ENCODE measurements at regions not wholly inside any gene's neighbourhood (a gene's known extent, or its start where the extent isn't known, plus 50 kb on each side); places are given as distances from the start of the nearest gene placed in this dataset.
"Not testable (repeated sequence)": the region's sequence is repeated elsewhere in the genome, so short reads cannot be mapped to it uniquely, and the experiment has no call there.

DNA sequence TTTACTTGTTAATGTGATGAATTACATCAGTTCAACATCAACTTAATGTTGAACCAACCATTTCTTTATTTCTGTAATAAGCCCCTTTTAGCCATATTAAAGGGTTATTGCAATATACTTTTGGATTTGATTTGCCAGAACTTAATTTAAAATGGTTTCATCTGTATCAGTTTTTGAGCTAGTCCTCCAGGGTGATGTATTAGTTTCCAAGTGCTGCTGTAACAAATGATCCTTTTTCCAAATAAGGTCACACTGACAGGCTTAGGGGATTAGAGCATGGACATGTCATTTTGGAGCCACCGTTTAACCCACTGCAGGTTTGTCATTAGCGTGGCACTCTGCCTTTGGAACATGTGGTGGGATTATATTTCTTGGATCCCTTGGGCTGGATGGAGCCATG is 244.8 kb upstream of the PLPP4 start:
- no peaks in the 10 kb centered on the region for H3K27me3 ChIP-seq (replicated peaks; ENCODE audit: control insufficient read depth, insufficient read depth, low read length, poor library complexity, severe bottlenecking)
- H3K4me1 ChIP-seq (ENCODE audit: control insufficient read depth, insufficient read depth, low read length, poor library complexity, severe bottlenecking): no peaks in the 10 kb centered on the region
- H3K9me3 ChIP-seq (ENCODE audit: control insufficient read depth, low read length): no peaks in the 10 kb centered on the region
- H3K4me3 ChIP-seq (ENCODE audit: insufficient read depth, low read depth, low read length, poor library complexity, severe bottlenecking): no peak overlapping the region
- H3K27ac ChIP-seq (ENCODE audit: insufficient read depth, low read length, poor library complexity, severe bottlenecking): no peak overlapping the region
- DNase-seq: no peak
- no peaks in the 10 kb centered on the region for H3K36me3 ChIP-seq (ENCODE audit: control insufficient read depth, insufficient read depth, low read length)

DNA sequence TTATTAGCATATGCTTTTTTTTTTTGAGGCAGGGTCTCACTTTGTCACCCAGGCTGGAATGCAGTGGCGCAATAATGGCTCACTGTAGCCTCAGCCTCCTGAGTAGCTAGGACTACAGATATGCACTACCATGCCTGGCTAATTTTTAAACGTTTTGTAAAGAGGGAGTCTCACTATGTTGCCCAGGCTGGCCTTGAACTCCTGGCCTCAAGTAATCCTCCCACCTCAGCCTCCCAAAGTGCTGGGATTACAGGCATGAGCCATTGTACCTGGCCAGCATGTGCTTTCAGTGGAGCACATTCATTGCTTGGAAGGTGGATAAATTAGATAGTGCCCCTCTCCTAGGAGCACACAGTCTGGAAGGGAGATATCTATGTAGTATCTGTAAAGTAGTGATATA is 243.7 kb upstream of the PLPP4 start:
- H3K27me3 ChIP-seq (replicated peaks; ENCODE audit: control insufficient read depth, insufficient read depth, low read length, poor library complexity, severe bottlenecking); H3K9me3 ChIP-seq (ENCODE audit: control insufficient read depth, low read length); DNase-seq; H3K4me3 ChIP-seq (ENCODE audit: insufficient read depth, low read depth, low read length, poor library complexity, severe bottlenecking); H3K27ac ChIP-seq (ENCODE audit: insufficient read depth, low read length, poor library complexity, severe bottlenecking); H3K36me3 ChIP-seq (ENCODE audit: control insufficient read depth, insufficient read depth, low read length); H3K4me1 ChIP-seq (ENCODE audit: control insufficient read depth, insufficient read depth, low read length, poor library complexity, severe bottlenecking): not testable (repeated sequence)

DNA sequence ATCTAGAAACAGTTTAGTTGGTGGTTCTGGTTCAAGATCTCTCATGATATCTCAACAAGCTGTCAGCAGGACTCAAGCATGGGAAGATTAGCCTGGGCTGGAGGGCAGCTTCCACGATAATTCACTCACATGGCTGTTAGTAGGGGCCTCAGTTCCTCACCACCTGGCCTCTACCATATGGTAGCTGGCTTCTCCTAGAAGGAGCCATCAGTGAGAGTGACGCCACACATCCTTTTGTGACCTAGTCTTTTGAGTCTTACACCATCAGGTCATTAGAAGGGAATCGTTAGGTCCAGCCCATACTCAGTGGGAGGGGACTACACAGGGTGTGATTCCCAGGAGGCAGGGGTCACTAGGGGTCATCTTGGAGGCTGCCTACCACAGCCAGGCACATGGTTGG is 239.3 kb upstream of the PLPP4 start:
- no peaks in the 10 kb centered on the region for H3K9me3 ChIP-seq (ENCODE audit: control insufficient read depth, low read length)
- no peak for DNase-seq
- H3K36me3 ChIP-seq (ENCODE audit: control insufficient read depth, insufficient read depth, low read length): no peaks in the 10 kb centered on the region
- no peaks in the 10 kb centered on the region for H3K4me1 ChIP-seq (ENCODE audit: control insufficient read depth, insufficient read depth, low read length, poor library complexity, severe bottlenecking)
- H3K4me3 ChIP-seq (ENCODE audit: insufficient read depth, low read depth, low read length, poor library complexity, severe bottlenecking): no peak overlapping the region
- no peaks in the 10 kb centered on the region for H3K27me3 ChIP-seq (replicated peaks; ENCODE audit: control insufficient read depth, insufficient read depth, low read length, poor library complexity, severe bottlenecking)
- no peak overlapping the region for H3K27ac ChIP-seq (ENCODE audit: insufficient read depth, low read length, poor library complexity, severe bottlenecking)

DNA sequence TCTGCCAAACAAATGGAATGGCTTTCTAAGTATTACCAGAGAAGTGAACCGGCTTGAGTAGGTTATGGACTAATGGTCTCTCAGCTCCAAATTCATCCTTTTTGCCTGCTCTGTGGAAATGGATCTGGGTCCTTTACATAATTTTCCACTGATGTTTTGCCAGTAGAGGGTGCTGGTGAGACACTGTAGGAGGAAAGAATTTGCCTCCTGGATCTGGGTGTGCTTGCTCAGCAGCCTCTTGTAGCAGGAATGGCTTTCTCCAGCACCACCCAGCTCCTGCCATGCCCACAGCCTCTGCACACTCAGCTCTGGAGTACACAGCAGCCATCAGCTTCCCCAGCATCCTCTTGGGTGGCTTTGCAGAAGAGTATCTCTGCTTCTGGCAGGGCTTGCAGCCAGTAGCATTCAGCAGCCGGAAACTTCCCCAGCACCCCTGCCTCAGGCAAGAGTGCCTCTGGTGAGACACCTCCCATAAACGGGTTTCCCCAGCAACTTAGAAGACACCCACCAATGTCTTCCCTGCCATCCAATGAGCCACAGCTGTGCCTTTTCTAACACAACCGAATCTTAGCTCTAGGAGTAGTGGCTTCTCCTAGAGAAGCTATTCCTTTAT is 235.0 kb upstream of the PLPP4 start:
- Histone ChIP-seq H3K36me3 (ENCODE audit: control insufficient read depth, insufficient read depth, low read length) (no peaks in the 10 kb centered on the region), H3K4me3 (ENCODE audit: insufficient read depth, low read depth, low read length, poor library complexity, severe bottlenecking) (no peak overlapping the region), H3K27me3 (replicated peaks; ENCODE audit: control insufficient read depth, insufficient read depth, low read length, poor library complexity, severe bottlenecking) (no peaks in the 10 kb centered on the region), H3K27ac (ENCODE audit: insufficient read depth, low read length, poor library complexity, severe bottlenecking) (no peak overlapping the region), H3K4me1 (ENCODE audit: control insufficient read depth, insufficient read depth, low read length, poor library complexity, severe bottlenecking) (no peaks in the 10 kb centered on the region), H3K9me3 (ENCODE audit: control insufficient read depth, low read length) (no peaks in the 10 kb centered on the region)
- DNase-seq: no peak

DNA sequence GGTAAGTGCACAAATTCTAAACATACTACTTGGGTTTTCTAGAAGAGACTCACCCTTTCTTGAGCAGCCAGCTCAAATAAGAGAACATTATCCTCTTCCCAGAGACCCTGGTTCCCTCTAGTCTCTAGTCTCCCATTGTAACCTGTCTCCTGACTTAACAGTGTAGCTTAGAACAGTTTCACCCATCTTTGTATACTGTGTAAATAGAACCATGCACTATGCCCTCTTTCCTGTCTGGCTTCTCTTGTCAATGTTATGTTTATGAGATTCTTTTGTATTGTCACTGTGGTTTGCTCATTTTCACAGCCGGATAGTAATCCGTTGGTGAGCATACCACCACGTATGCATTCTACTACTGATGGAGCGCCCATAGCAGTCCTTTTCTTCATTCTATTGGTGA is 227.4 kb upstream of the PLPP4 start:
- Histone ChIP-seq H3K9me3 (ENCODE audit: control insufficient read depth, low read length) (no peaks in the 10 kb centered on the region), H3K27ac (ENCODE audit: insufficient read depth, low read length, poor library complexity, severe bottlenecking) (no peak overlapping the region), H3K27me3 (replicated peaks; ENCODE audit: control insufficient read depth, insufficient read depth, low read length, poor library complexity, severe bottlenecking) (no peaks in the 10 kb centered on the region), H3K36me3 (ENCODE audit: control insufficient read depth, insufficient read depth, low read length) (no peaks in the 10 kb centered on the region), H3K4me3 (ENCODE audit: insufficient read depth, low read depth, low read length, poor library complexity, severe bottlenecking) (no peak overlapping the region), H3K4me1 (ENCODE audit: control insufficient read depth, insufficient read depth, low read length, poor library complexity, severe bottlenecking) (no peaks in the 10 kb centered on the region)
- no peak for DNase-seq

DNA sequence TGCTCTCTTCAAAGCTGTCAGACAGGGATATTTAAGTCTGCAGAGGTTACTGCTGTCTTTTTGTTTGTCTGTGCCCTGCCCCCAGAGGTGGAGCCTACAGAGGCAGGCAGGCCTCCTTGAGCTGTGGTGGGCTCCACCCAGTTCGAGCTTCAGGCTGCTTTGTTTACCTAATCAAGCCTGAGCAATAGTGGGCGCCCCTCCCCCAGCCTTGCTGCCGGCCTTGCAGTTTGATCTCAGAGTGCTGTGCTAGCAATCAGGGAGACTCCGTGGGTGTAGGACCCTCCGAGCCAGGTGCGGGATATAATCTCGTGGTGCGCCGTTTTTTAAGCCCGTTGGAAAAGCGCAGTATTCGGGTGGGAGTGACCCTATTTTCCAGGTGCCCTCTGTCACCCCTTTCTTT is 217.3 kb upstream of the PLPP4 start:
- DNase-seq; H3K4me3 ChIP-seq (ENCODE audit: insufficient read depth, low read depth, low read length, poor library complexity, severe bottlenecking); H3K9me3 ChIP-seq (ENCODE audit: control insufficient read depth, low read length); H3K27me3 ChIP-seq (replicated peaks; ENCODE audit: control insufficient read depth, insufficient read depth, low read length, poor library complexity, severe bottlenecking); H3K27ac ChIP-seq (ENCODE audit: insufficient read depth, low read length, poor library complexity, severe bottlenecking); H3K4me1 ChIP-seq (ENCODE audit: control insufficient read depth, insufficient read depth, low read length, poor library complexity, severe bottlenecking); H3K36me3 ChIP-seq (ENCODE audit: control insufficient read depth, insufficient read depth, low read length): not testable (repeated sequence)

- Histone ChIP-seq H3K36me3 (ENCODE audit: control insufficient read depth, insufficient read depth, low read length) (no peaks in the 10 kb centered on the region), H3K4me1 (ENCODE audit: control insufficient read depth, insufficient read depth, low read length, poor library complexity, severe bottlenecking) (no peaks in the 10 kb centered on the region), H3K27me3 (replicated peaks; ENCODE audit: control insufficient read depth, insufficient read depth, low read length, poor library complexity, severe bottlenecking) (no peaks in the 10 kb centered on the region), H3K4me3 (ENCODE audit: insufficient read depth, low read depth, low read length, poor library complexity, severe bottlenecking) (no peak overlapping the region), H3K27ac (ENCODE audit: insufficient read depth, low read length, poor library complexity, severe bottlenecking) (no peak overlapping the region), H3K9me3 (ENCODE audit: control insufficient read depth, low read length) (no peaks in the 10 kb centered on the region)
- no peak for DNase-seq
Observed at GRCh38 chr10:120251821-120252442, 205.1 kb upstream of the PLPP4 start.

- Histone ChIP-seq H3K27me3 (replicated peaks; ENCODE audit: control insufficient read depth, insufficient read depth, low read length, poor library complexity, severe bottlenecking) (no peaks in the 10 kb centered on the region), H3K9me3 (ENCODE audit: control insufficient read depth, low read length) (no peaks in the 10 kb centered on the region), H3K36me3 (ENCODE audit: control insufficient read depth, insufficient read depth, low read length) (no peaks in the 10 kb centered on the region), H3K27ac (ENCODE audit: insufficient read depth, low read length, poor library complexity, severe bottlenecking) (no peak overlapping the region), H3K4me1 (ENCODE audit: control insufficient read depth, insufficient read depth, low read length, poor library complexity, severe bottlenecking) (no peaks in the 10 kb centered on the region), H3K4me3 (ENCODE audit: insufficient read depth, low read depth, low read length, poor library complexity, severe bottlenecking) (no peak overlapping the region)
- DNase-seq: no peak
Observed at GRCh38 chr10:120253131-120253530, 203.9 kb upstream of the PLPP4 start.

DNA sequence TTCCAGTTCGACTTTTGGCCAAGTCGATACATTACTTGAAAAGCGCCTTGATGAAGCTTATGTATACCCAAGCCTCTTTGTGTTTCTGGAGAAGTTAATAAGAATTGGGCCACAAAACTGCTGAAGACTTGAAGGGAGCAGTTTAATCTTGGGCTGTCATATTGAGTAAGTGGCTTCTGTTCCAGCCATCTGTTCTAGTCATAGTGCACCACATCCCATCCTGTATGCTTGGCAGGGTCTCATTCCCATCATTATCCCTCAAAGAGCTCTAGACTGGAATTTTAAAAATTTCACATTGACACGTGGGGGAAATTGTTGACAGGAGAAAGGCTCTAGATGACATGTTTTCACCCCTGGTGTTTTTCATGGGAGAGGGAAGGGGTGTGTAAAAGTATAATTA is 196.6 kb upstream of the PLPP4 start:
- H3K27ac ChIP-seq (ENCODE audit: insufficient read depth, low read length, poor library complexity, severe bottlenecking): no peak overlapping the region

GRCh38 chr10:120262857-120263547 is 194.0 kb upstream of the PLPP4 start:
- no peak for DNase-seq
- H3K27me3 ChIP-seq (replicated peaks; ENCODE audit: control insufficient read depth, insufficient read depth, low read length, poor library complexity, severe bottlenecking): no peaks in the 10 kb centered on the region

More for the DNA sequence above, 196.6 kb upstream of the PLPP4 start:
- Histone ChIP-seq H3K4me3 (ENCODE audit: insufficient read depth, low read depth, low read length, poor library complexity, severe bottlenecking) (no peak overlapping the region), H3K36me3 (ENCODE audit: control insufficient read depth, insufficient read depth, low read length) (no peaks in the 10 kb centered on the region), H3K4me1 (ENCODE audit: control insufficient read depth, insufficient read depth, low read length, poor library complexity, severe bottlenecking) (no peaks in the 10 kb centered on the region), H3K9me3 (ENCODE audit: control insufficient read depth, low read length) (no peaks in the 10 kb centered on the region), H3K27me3 (replicated peaks; ENCODE audit: control insufficient read depth, insufficient read depth, low read length, poor library complexity, severe bottlenecking) (no peaks in the 10 kb centered on the region)
- no peak for DNase-seq

More at GRCh38 chr10:120262857-120263547, 194.0 kb upstream of the PLPP4 start:
- Histone ChIP-seq H3K27ac (ENCODE audit: insufficient read depth, low read length, poor library complexity, severe bottlenecking) (no peak overlapping the region), H3K36me3 (ENCODE audit: control insufficient read depth, insufficient read depth, low read length) (no peaks in the 10 kb centered on the region), H3K9me3 (ENCODE audit: control insufficient read depth, low read length) (no peaks in the 10 kb centered on the region), H3K4me3 (ENCODE audit: insufficient read depth, low read depth, low read length, poor library complexity, severe bottlenecking) (no peak overlapping the region), H3K4me1 (ENCODE audit: control insufficient read depth, insufficient read depth, low read length, poor library complexity, severe bottlenecking) (no peaks in the 10 kb centered on the region)

Data from effector memory CD4-positive, alpha-beta T cell (primary cell).